H1 (cell line): ENCODE measurements at regions not wholly inside any gene's neighbourhood (a gene's known extent, or its start where the extent isn't known, plus 50 kb on each side); places are given as distances from the start of the nearest gene placed in this dataset.

Experiments used
- CHD7 ChIP-seq: fragments of 300-600 bp; sonication (generic); IDR thresholded peaks from 2 replicates; pipeline ENCODE4 v1.7.1; 2012; ENCODE audit warnings: low read length, moderate library complexity, mild to moderate bottlenecking, inconsistent platforms; ENCODE audit not compliant: insufficient replicate concordance

- TF ChIP-seq CHD7, result no peak
Observed at GRCh38 chr18:7291046-7291445, 60.2 kb downstream of the LRRC30 start (continued).
